KMS-11 (cell line): ENCODE measurements at regions not wholly inside any gene's neighbourhood (a gene's known extent, or its start where the extent isn't known, plus 50 kb on each side); places are given as distances from the start of the nearest gene placed in this dataset.

Source experiments
- H2AFZ ChIP-seq: fragments of 200-600 bp; sonication (generic); 2 replicates; pipeline ENCODE4 v1.6.1; 2016; ENCODE audit warnings: antibody characterized with exemption, mixed run types, low read depth
- H3K27ac ChIP-seq: fragments of 200-600 bp; sonication (generic); 2 replicates; pipeline ENCODE4 v1.6.1; 2016; ENCODE audit warnings: mild to moderate bottlenecking, mixed run types
- H3K27me3 ChIP-seq: fragments of 200-600 bp; sonication (generic); 2 replicates; pipeline ENCODE4 v1.6.1; 2017; ENCODE audit warnings: mild to moderate bottlenecking, low read depth, mixed run types, moderate library complexity; ENCODE audit not compliant: insufficient read depth
- H3K36me3 ChIP-seq: fragments of 200-600 bp; sonication (generic); 2 replicates; pipeline ENCODE4 v1.6.1; 2017; ENCODE audit warnings: mild to moderate bottlenecking, mixed run types; ENCODE audit not compliant: insufficient read depth
- H3K4me1 ChIP-seq: fragments of 200-600 bp; sonication (generic); 2 replicates; pipeline ENCODE4 v1.6.1; 2016; ENCODE audit warnings: mild to moderate bottlenecking, low read depth, mixed run types; ENCODE audit not compliant: poor library complexity, severe bottlenecking
- H3K4me2 ChIP-seq: fragments of 200-600 bp; sonication (generic); 2 replicates; pipeline ENCODE4 v1.7.0; 2016; ENCODE audit warnings: mild to moderate bottlenecking, mixed run types
- H3K4me3 ChIP-seq: fragments of 200-600 bp; sonication (generic); IDR thresholded peaks from 2 replicates; pipeline ENCODE4 v1.6.1; 2017; ENCODE audit warnings: low read depth, low read length, mixed read lengths; ENCODE audit not compliant: insufficient read depth
- H3K79me2 ChIP-seq: fragments of 200-600 bp; sonication (generic); 2 replicates; pipeline ENCODE4 v1.6.1; 2016; ENCODE audit warnings: low read depth, mixed run types; ENCODE audit not compliant: insufficient read depth
- H3K9ac ChIP-seq: fragments of 200-600 bp; sonication (generic); 2 replicates; pipeline ENCODE4 v1.6.1; 2016; ENCODE audit warnings: mild to moderate bottlenecking, mixed run types
- H4K20me1 ChIP-seq: fragments of 200-600 bp; sonication (generic); 2 replicates; pipeline ENCODE4 v1.6.1; 2016; ENCODE audit warnings: mild to moderate bottlenecking, mixed run types; ENCODE audit not compliant: insufficient read depth
- CTCF ChIP-seq: fragments of 200-600 bp; sonication (generic); conservative IDR thresholded peaks from 2 replicates; pipeline ENCODE4 v1.6.1; 2017; ENCODE audit warnings: low read depth, mild to moderate bottlenecking, antibody characterized with exemption, low read length, moderate library complexity, mixed read lengths

GRCh38 chr14:104246401-104247335 is 108.3 kb downstream of the KIF26A start:
- Histone ChIP-seq H3K27me3 (no peaks in the 10 kb centered on the region; the same call in 1 of the 2 replicates), H3K79me2 (no peaks in the 10 kb centered on the region), H3K4me2 (no peak overlapping the region), H2AFZ (no peak overlapping the region), H3K27ac (no peak overlapping the region), H3K4me3 (no peak overlapping the region), H4K20me1 (no peaks in the 10 kb centered on the region), H3K4me1 (no peaks in the 10 kb centered on the region), H3K36me3 (no peaks in the 10 kb centered on the region), H3K9ac (no peak overlapping the region)
- TF ChIP-seq CTCF, result no peak

- no peaks in the 10 kb centered on the region for H3K36me3 ChIP-seq
- H3K9ac ChIP-seq, result no peak overlapping the region
- H2AFZ ChIP-seq, result no peak overlapping the region
- no peak overlapping the region for H3K4me3 ChIP-seq
- TF ChIP-seq CTCF, result no peak
- no peaks in the 10 kb centered on the region for H4K20me1 ChIP-seq
- no peaks in the 10 kb centered on the region for H3K27me3 ChIP-seq
- no peak overlapping the region for H3K4me2 ChIP-seq
- H3K4me1 ChIP-seq, result no peaks in the 10 kb centered on the region
- H3K79me2 ChIP-seq, result no peaks in the 10 kb centered on the region
- no peak overlapping the region for H3K27ac ChIP-seq
Observed at GRCh38 chr14:104247336-104248202, 109.2 kb downstream of the KIF26A start.

- no peak overlapping the region for H3K4me3 ChIP-seq
- H3K27ac ChIP-seq, result no peak overlapping the region
- no peak overlapping the region for H3K9ac ChIP-seq
- no peaks in the 10 kb centered on the region for H3K79me2 ChIP-seq
- H2AFZ ChIP-seq, result no peak overlapping the region
- H4K20me1 ChIP-seq, result no peaks in the 10 kb centered on the region
- no peaks in the 10 kb centered on the region for H3K27me3 ChIP-seq
- no peaks in the 10 kb centered on the region for H3K4me1 ChIP-seq
- no peaks in the 10 kb centered on the region for H3K36me3 ChIP-seq
- TF ChIP-seq CTCF, result no peak
- H3K4me2 ChIP-seq, result no peak overlapping the region
Observed at GRCh38 chr14:104248203-104249055, 110.0 kb downstream of the KIF26A start.

GRCh38 chr14:104249089-104249488 is 110.7 kb downstream of the KIF26A start:
- H2AFZ ChIP-seq, result no peak overlapping the region
- no peak overlapping the region for H3K9ac ChIP-seq
- no peaks in the 10 kb centered on the region for H3K36me3 ChIP-seq
- no peaks in the 10 kb centered on the region for H3K4me1 ChIP-seq
- no peak for TF ChIP-seq CTCF
- no peak overlapping the region for H3K4me3 ChIP-seq
- H3K4me2 ChIP-seq, result no peak overlapping the region
- no peaks in the 10 kb centered on the region for H3K79me2 ChIP-seq
- H3K27ac ChIP-seq, result no peak overlapping the region
- H3K27me3 ChIP-seq, result no peaks in the 10 kb centered on the region
- H4K20me1 ChIP-seq, result no peaks in the 10 kb centered on the region
